ENCODE measurements at regions not wholly inside any gene's neighbourhood (a gene's known extent, or its start where the extent isn't known, plus 50 kb on each side); places are given as distances from the start of the nearest gene placed in this dataset.

DNA sequence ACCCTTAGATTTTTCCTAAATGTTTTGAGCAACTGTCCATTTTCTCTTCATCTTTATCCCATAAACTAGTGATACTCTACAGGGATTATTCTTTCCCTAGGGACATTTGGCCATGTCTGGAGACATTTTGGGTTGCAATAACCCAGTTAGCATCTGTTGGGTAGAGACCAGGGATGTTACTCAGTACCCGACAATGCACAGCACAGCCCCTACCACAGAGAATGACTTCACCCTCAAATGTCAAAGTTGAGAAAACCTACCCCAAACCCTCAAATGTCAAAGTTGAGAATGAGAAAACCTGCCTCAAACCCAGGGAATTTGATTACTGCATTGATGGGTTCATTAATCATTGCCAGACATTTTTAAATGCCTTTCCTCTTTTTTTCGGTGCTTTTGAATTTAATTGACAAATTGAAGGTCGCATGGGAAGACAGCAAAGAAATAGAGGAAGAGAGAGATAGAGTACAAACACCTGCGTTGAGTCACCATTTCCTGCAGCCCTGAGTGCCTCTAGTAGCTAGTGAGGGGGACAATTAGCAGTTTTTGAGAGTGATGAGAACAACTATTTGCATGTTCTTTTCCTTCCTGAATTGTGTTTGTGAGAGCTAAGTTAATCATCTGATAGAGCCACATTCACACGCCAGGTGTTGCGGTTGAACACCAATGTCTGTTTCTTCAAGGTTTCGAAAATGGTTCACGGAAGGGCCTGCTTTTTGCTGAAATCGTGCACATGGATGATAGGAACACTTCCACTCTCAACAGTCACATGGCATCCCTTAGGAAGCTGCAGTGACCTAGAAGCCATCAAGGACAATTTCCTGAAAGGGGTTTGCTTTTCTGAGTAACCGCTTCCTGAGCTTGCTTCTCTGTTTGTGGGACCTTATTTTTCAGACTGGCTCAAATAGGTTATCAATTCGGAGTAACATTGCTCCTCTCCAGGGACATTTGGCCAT is 203.9 kb upstream of the VCX3A start:
- TF ChIP-seq, protein P1, sequence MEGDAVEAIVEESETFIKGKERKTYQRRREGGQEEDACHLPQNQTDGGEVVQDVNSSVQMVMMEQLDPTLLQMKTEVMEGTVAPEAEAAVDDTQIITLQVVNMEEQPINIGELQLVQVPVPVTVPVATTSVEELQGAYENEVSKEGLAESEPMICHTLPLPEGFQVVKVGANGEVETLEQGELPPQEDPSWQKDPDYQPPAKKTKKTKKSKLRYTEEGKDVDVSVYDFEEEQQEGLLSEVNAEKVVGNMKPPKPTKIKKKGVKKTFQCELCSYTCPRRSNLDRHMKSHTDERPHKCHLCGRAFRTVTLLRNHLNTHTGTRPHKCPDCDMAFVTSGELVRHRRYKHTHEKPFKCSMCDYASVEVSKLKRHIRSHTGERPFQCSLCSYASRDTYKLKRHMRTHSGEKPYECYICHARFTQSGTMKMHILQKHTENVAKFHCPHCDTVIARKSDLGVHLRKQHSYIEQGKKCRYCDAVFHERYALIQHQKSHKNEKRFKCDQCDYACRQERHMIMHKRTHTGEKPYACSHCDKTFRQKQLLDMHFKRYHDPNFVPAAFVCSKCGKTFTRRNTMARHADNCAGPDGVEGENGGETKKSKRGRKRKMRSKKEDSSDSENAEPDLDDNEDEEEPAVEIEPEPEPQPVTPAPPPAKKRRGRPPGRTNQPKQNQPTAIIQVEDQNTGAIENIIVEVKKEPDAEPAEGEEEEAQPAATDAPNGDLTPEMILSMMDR (conservative IDR thresholded peaks at IDR 0.05): no peak
- no peak for TF ChIP-seq EZH2 (IDR thresholded peaks at IDR 0.05; ENCODE audit: low read depth)
